ENCODE measurements at regions not wholly inside any gene's neighbourhood (a gene's known extent, or its start where the extent isn't known, plus 50 kb on each side); places are given as distances from the start of the nearest gene placed in this dataset.

- Histone ChIP-seq H3K4me3 (no peak overlapping the region), H3K9me3 (no peaks in the 10 kb centered on the region), H3K27ac (no peak overlapping the region), H3K27me3 (no peaks in the 10 kb centered on the region), H3K4me1 (peaks cover 0 to 13% (median 7%) of the 10 kb centered on the region in 9 donors), H3K36me3 (no peaks in the 10 kb centered on the region)
- DNase-seq (no peak), ATAC-seq (no peak)
- WGBS, 2 donors: 15 to 32% methylated on average over 1 of the region's 1 CpG
- peak in 1 of 9 donors; percentile 14 for TF ChIP-seq CTCF (IDR thresholded peaks at IDR 0.05)
- intact Hi-C loops (cut with DNase I): loop anchor here (2.0 to 10.0 kb wide), 16 partner anchors 147 to 1172 kb away; partner anchors contain the start of gene IGFBP3 (in 3 of the 10)
Measured at GRCh38 chr7:47089068-47089417, 492.9 kb downstream of the TNS3 start.

GRCh38 chr7:47088329-47089067 lies 493.4 kb downstream of the TNS3 start:
- H3K4me1 ChIP-seq: peaks cover 0 to 13% (median 7%) of the 10 kb centered on the region in 9 donors
- DNase-seq (peak; percentile 54 to 65), ATAC-seq (peak; percentile 85 to 95 (median 90))
- no peaks in the 10 kb centered on the region for H3K9me3 ChIP-seq
- H3K4me3 ChIP-seq: no peak overlapping the region
- no peaks in the 10 kb centered on the region for H3K36me3 ChIP-seq
- no peak overlapping the region for H3K27ac ChIP-seq
- intact Hi-C loops (cut with DNase I): loop anchor here (1.0 to 10.0 kb wide), 17 partner anchors 146 to 1171 kb away; partner anchors contain the start of gene IGFBP3 (in 3 of the 10)
- WGBS, 2 donors: 40 to 43% methylated on average over 14 of the region's 14 CpGs
- H3K27me3 ChIP-seq: no peaks in the 10 kb centered on the region
- peak; percentile 80 to 97 (median 92) for TF ChIP-seq CTCF (IDR thresholded peaks at IDR 0.05)

- ATAC-seq (peak in 3 of 8 donors; percentile 26 to 34 (median 27)), DNase-seq (no peak)
- Histone ChIP-seq H3K27me3 (no peaks in the 10 kb centered on the region), H3K27ac (no peak overlapping the region), H3K9me3 (no peaks in the 10 kb centered on the region), H3K4me3 (no peak overlapping the region), H3K4me1 (peaks cover 0 to 13% (median 7%) of the 10 kb centered on the region in 9 donors), H3K36me3 (no peaks in the 10 kb centered on the region)
- 82 to 83% methylated on average over 2 of the region's 2 CpGs for WGBS, 2 donors
- intact Hi-C loops (cut with DNase I): loop anchor here (1.0 to 10.0 kb wide), 17 partner anchors 146 to 1171 kb away; partner anchors contain the start of gene IGFBP3 (in 3 of the 10)
- TF ChIP-seq CTCF (IDR thresholded peaks at IDR 0.05): no peak
Measured at GRCh38 chr7:47087866-47088265, 494.0 kb downstream of the TNS3 start.

- 95 to 97% methylated on average over 1 of the region's 1 CpG for WGBS, 2 donors
- no peak overlapping the region for H3K4me3 ChIP-seq
- DNase-seq: no peak
- TF ChIP-seq CTCF (IDR thresholded peaks at IDR 0.05): no peak
- ATAC-seq: no peak
- peaks cover 0 to 13% (median 7%) of the 10 kb centered on the region in 9 donors for H3K4me1 ChIP-seq
- H3K36me3 ChIP-seq: no peaks in the 10 kb centered on the region
- no peaks in the 10 kb centered on the region for H3K9me3 ChIP-seq
- intact Hi-C loops (cut with DNase I): loop anchor here (5.0 to 10.0 kb wide), 14 partner anchors 143 to 1168 kb away; partner anchors contain the start of gene IGFBP3 (in 3 of the 10)
- no peaks in the 10 kb centered on the region for H3K27me3 ChIP-seq
- no peak overlapping the region for H3K27ac ChIP-seq
Measured at GRCh38 chr7:47085491-47086275, 496.2 kb downstream of the TNS3 start.
